ENCODE measurements at regions not wholly inside any gene's neighbourhood (a gene's known extent, or its start where the extent isn't known, plus 50 kb on each side); places are given as distances from the start of the nearest gene placed in this dataset.
"Not testable (repeated sequence)": the region's sequence is repeated elsewhere in the genome, so short reads cannot be mapped to it uniquely, and the experiment has no call there.

GRCh38 chr5:90128551-90128950 lies 281.0 kb downstream of the CETN3 start:
- DNase-seq: no peak

DNA sequence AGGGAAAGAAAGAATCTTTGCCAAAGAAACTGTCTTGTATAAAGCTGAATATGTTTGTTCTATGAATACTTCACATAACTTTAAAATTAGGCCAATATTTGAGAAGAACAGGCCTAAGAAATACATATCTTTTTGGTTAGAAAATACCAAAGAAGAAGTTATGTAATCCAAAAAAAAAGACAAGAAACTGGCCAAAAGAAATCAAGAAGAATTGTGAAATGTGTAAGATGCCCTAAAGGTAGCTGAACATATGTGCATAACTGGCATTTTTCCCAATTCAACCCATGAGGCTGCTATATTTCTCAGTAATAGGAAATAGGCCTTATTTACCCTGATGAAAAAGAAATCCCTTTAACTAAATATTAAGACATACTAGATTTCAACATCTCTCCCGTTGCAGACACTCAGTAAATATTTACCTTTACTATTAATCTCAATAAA lies 290.0 kb downstream of the CETN3 start:
- DNase-seq: no peak

GRCh38 chr5:90117005-90117404 lies 292.6 kb downstream of the CETN3 start:
- DNase-seq: no peak

GRCh38 chr5:90113108-90113507 lies 296.4 kb downstream of the CETN3 start:
- DNase-seq: no peak

GRCh38 chr5:90112033-90112692 lies 297.4 kb downstream of the CETN3 start:
- no peak for DNase-seq

- DNase-seq: no peak
These were observed 298.1 kb downstream of the CETN3 start for GRCh38 chr5:90111364-90112032.

DNA sequence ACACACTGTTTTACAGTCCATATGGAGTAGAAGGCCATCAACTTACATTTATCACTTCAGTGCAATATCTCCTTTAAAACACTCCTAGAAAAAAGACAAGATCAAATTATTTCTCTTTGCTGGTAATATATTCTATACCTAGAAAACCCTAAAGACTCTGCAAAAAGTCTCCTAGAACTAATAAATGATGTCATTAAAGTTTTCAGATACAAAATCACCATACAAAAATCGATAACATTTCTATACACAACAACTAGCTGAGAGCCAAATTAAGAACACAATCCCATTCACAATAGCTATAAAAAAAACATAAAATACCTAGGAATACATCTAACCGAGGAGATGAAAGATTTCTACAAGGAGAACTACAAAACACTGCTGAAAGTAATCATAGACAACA lies 300.3 kb downstream of the CETN3 start:
- no peak for DNase-seq

GRCh38 chr5:90099099-90099498 lies 310.5 kb downstream of the CETN3 start:
- DNase-seq: no peak

GRCh38 chr5:90097082-90097477 lies 312.5 kb downstream of the CETN3 start:
- DNase-seq: no peak

- no peak for DNase-seq
These were observed 313.0 kb downstream of the CETN3 start for GRCh38 chr5:90096415-90097081.

DNA sequence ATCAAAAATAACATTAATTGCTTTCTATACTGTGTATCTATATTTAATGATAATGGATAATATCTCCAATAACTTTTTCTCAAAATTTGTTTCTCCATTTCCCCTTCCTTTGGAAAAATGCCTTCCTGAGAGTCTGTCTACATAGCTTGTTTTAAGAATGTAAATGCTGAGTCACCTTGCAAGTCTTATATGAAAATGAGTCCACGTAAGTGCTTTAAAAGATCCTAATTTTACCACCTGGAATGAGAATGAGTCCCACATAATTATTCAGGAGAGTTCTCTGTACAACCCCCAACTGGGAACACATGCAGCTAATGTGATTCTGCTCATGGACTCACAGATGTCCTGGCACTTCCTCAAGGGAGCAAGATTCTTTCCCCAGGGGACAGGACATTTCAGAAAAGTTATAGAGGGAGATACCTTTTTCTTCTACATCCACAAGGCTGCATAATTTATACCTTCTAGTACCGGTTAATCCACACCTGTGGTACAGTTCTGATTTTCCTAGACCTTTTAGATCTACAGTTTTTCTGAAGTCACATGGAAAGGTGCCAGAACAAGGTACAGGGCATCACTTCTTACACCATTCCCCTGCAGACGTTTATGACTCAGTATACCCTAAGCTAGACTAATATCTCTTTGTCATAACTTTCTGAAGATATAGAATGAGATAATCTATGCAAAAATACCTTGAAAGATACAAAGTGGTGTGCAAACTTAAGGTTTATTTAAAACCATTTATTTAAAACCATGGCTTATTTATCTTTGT lies 314.1 kb downstream of the CETN3 start:
- DNase-seq: no peak

- no peak for DNase-seq
These were observed 315.6 kb downstream of the CETN3 start for GRCh38 chr5:90093751-90094485.

- no peak for DNase-seq
These were observed 316.8 kb downstream of the CETN3 start for GRCh38 chr5:90092734-90093133.

GRCh38 chr5:90084342-90084741 lies 325.2 kb downstream of the CETN3 start:
- DNase-seq: no peak

DNA sequence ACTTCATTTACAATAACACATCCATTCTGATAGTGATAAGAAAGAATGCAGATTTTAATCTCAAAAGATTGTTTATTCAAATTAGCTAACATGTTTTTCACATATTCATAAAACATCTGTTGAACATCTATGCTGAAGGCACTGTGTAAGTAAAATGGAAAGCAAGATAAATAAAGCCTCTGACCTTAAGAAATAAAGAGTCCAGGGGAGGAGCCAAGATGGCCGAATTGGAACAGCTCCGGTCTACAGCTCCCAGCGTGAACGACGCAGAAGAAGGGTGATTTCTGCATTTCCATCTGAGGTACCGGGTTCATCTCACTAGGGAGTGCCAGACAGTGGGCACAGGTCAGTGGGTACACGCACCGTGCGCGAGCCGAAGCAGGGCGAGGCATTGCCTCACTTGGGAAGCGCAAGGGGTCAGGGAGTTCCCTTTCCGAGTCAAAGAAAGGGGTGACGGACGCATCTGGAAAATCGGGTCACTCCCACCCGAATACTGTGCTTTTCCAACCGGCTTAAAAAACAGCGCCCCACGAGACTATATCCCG lies 336.5 kb downstream of the CETN3 start:
- DNase-seq: not testable (repeated sequence)

DNA sequence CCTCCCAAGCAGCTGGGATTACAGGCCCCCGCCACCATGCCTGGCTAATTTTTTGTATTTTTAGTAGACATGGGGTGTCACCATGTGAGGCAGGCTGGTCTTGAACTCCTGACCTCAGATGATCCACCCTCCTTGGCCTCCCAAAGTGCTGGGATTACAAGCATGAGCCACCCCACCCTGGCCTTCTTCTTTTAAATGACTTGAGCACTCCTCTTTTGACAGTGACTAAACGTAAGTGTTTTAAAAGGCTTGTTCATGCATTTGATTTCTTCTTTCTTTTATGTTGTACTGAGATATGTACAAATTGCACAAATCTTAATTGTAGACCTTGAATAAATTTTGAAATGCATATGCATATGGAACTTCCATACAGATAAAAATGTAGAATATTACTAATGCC lies 337.9 kb downstream of the CETN3 start:
- no peak for DNase-seq

- no peak for DNase-seq
These were observed 338.5 kb downstream of the CETN3 start for GRCh38 chr5:90071066-90071465.

- no peak for DNase-seq
These were observed 342.6 kb downstream of the CETN3 start for GRCh38 chr5:90066920-90067319.

DNA sequence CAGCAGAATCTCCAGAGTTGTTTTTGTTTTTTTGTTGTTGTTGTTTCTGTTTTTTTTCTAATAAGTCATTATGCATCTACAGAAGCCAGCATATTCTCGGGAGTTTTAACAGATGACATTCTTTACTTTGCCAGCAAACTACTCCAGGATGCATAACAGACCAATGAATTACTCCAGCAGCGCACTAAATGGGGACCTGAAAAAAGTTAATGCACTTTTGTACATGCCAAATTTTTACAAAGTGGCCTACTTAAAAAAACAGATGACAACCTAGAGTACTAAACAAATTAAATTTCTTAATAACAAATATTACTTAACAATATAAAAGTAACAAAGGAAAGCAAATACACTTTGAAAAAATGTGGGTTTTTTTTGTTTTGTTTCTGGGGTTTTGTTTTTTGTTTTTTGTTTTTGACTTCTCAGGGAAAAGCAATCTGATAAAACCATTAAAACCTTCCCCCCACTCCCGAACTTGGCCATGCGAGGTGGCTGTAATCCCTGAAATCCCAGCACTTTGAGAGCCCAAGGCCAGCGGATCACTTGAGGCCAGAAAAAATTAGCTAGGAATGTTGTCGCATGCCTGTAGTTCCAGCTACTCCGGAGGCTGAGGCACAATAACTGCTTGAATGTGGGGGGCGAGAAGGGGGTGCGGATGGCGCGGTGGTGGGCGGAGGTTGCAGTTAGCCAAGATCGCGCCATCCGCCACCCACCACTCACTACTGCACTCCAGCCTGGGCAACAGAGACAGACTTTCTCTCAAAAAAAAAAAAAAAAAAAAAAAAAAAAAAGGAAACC lies 352.4 kb downstream of the CETN3 start:
- DNase-seq: no peak

- no peak for DNase-seq
These were observed 353.7 kb downstream of the CETN3 start for GRCh38 chr5:90055831-90056328.

GRCh38 chr5:90054612-90055011 lies 354.9 kb downstream of the CETN3 start:
- no peak for DNase-seq
